ENCODE measurements at regions not wholly inside any gene's neighbourhood (a gene's known extent, or its start where the extent isn't known, plus 50 kb on each side); places are given as distances from the start of the nearest gene placed in this dataset.

DNA sequence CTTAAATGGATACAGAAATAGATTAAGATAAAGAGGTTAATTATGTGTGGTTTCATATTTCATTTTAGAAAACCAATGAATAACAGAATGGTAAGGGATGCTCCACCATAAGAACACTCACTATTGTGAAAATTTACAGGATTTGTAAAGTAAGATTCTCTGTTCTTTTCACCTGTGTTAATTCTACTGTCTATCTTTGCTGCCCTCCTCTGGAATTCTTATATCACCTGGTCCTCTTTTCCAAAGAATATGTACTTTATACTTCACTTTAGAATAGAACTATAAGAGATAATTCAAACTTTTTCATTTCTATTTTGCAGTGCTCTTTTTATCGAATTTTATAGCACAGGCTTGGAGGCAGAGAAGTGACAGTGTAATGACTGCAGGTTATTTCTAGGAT lies 213.4 kb downstream of the LURAP1L start:
- no peak for DNase-seq
- TF ChIP-seq, protein P1, sequence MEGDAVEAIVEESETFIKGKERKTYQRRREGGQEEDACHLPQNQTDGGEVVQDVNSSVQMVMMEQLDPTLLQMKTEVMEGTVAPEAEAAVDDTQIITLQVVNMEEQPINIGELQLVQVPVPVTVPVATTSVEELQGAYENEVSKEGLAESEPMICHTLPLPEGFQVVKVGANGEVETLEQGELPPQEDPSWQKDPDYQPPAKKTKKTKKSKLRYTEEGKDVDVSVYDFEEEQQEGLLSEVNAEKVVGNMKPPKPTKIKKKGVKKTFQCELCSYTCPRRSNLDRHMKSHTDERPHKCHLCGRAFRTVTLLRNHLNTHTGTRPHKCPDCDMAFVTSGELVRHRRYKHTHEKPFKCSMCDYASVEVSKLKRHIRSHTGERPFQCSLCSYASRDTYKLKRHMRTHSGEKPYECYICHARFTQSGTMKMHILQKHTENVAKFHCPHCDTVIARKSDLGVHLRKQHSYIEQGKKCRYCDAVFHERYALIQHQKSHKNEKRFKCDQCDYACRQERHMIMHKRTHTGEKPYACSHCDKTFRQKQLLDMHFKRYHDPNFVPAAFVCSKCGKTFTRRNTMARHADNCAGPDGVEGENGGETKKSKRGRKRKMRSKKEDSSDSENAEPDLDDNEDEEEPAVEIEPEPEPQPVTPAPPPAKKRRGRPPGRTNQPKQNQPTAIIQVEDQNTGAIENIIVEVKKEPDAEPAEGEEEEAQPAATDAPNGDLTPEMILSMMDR (IDR thresholded peaks at IDR 0.05), result no peak
- H3K36me3 Mint-ChIP-seq (ENCODE audit: low read depth), result no peaks in the 10 kb centered on the region
- H3K4me3 Mint-ChIP-seq, result no peak overlapping the region
- no peaks in the 10 kb centered on the region for H3K4me1 Mint-ChIP-seq (ENCODE audit: low read depth)
- peaks cover 2% of the 10 kb centered on the region; the same call in 1 of the 2 replicates for H3K27me3 Mint-ChIP-seq (ENCODE audit: insufficient read depth)
- H3K27ac Mint-ChIP-seq, result no peak overlapping the region
- no peaks in the 10 kb centered on the region for H3K9me3 Mint-ChIP-seq

DNA sequence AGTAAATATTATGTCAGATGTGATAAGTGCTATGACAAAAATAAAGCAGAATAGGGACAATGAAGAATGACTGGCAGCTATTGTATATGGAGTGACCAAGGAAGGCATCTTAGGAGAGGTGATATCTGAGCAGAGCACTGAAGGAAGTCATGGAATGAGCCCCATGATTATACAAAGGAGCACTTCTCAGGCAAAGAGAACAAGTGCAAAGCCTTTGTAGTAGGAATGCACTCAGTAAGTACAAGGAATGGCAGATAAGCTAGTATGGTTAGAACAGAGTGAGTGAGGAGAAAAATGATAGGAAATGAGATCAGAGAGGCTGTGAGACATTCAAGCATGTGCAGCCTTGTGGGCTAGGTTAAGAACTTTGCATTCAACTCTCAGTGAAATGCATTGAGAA lies 214.8 kb downstream of the LURAP1L start:
- H3K27ac Mint-ChIP-seq, result no peak overlapping the region
- TF ChIP-seq, protein P1 (IDR thresholded peaks at IDR 0.05), result no peak
- DNase-seq, result no peak
- no peak overlapping the region for H3K4me3 Mint-ChIP-seq
- no peaks in the 10 kb centered on the region for H3K36me3 Mint-ChIP-seq (ENCODE audit: low read depth)
- no peaks in the 10 kb centered on the region for H3K4me1 Mint-ChIP-seq (ENCODE audit: low read depth)
- H3K9me3 Mint-ChIP-seq, result no peaks in the 10 kb centered on the region
- peaks cover 2% of the 10 kb centered on the region; the same call in 1 of the 2 replicates for H3K27me3 Mint-ChIP-seq (ENCODE audit: insufficient read depth)

DNA sequence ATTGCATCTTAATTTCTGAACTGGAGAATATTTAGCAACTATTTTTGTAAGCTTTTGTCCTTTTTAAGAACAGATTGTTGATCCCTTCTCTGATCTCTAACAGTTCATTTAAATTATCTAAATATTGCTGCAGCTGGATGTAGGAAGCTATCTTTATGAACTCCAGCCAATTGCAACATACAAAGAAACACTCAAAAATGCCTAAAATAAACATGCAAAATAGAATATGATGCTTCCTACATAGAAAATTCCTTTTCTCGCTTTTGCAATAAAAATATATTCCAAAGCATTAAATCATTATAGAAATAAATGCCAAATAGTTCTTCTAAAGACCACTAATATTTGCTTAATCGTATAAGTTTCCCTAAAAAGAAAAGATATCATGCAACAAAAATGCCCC lies 218.6 kb downstream of the LURAP1L start:
- no peak overlapping the region for H3K27ac Mint-ChIP-seq
- H3K36me3 Mint-ChIP-seq (ENCODE audit: low read depth), result no peaks in the 10 kb centered on the region
- no peaks in the 10 kb centered on the region for H3K9me3 Mint-ChIP-seq
- H3K4me3 Mint-ChIP-seq, result no peak overlapping the region
- TF ChIP-seq, protein P1 (IDR thresholded peaks at IDR 0.05), result no peak
- no peaks in the 10 kb centered on the region for H3K4me1 Mint-ChIP-seq (ENCODE audit: low read depth)
- peaks cover 2% of the 10 kb centered on the region; the same call in 1 of the 2 replicates for H3K27me3 Mint-ChIP-seq (ENCODE audit: insufficient read depth)
- DNase-seq, result no peak

DNA sequence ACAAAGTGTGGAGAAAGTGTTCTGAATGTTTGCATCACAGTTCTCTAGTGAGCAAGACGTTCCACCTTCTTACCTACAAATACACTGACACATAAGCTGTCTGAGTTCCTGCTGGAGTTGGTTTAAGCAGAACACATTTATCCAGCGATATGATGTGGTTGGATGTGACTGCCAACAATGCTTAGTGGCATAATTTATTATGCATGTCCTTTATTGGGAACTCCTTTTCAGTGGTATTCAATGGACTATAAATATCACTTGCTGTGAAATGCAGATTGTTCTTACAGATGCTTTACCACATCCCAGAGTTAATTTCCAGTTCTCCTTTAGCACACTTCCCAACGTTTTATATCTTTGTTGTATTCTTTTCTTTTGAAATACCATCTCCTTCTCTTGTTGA lies 222.2 kb downstream of the LURAP1L start:
- no peak overlapping the region for H3K4me3 Mint-ChIP-seq
- H3K36me3 Mint-ChIP-seq (ENCODE audit: low read depth), result no peaks in the 10 kb centered on the region
- no peak overlapping the region for H3K27ac Mint-ChIP-seq
- no peak for DNase-seq
- H3K9me3 Mint-ChIP-seq, result no peaks in the 10 kb centered on the region
- H3K4me1 Mint-ChIP-seq (ENCODE audit: low read depth), result no peaks in the 10 kb centered on the region
- H3K27me3 Mint-ChIP-seq (ENCODE audit: insufficient read depth), result no peaks in the 10 kb centered on the region
- TF ChIP-seq, protein P1 (IDR thresholded peaks at IDR 0.05), result no peak

DNA sequence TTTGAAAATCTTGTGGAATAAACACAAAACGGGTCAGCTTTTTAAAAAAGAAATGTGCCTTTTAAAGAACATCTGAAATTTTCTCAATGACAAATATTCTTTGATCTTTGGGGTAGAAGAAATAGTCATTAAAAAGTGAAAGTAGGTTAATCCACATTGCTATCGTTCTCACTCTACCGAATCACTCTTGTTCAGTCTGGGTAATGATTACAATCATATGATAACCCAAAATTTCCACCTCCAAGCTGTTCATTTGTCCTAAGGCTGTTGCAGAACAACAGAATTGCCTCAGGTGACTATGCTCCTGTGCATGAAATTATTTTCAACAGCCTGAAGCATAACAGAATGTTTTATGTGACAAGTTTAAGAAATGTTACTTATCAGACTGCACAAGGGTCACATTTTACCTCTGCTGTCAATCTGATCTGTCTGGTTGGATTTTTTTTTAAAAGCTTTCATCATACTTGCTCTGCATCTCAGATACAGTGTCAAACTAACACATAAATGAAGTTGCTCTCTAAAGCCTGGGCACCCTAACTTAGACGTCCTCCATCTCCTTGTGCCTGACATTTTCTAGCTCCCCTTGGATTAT lies 227.3 kb downstream of the LURAP1L start:
- Mint-ChIP-seq H3K36me3 (ENCODE audit: low read depth) (no peaks in the 10 kb centered on the region), H3K4me1 (ENCODE audit: low read depth) (no peaks in the 10 kb centered on the region), H3K27me3 (ENCODE audit: insufficient read depth) (no peaks in the 10 kb centered on the region; the same call in none of the 2 replicates)

More for the DNA sequence above, 227.3 kb downstream of the LURAP1L start:
- Mint-ChIP-seq H3K9me3 (no peaks in the 10 kb centered on the region), H3K4me3 (no peak overlapping the region), H3K27ac (no peak overlapping the region)
- TF ChIP-seq, protein P1 (IDR thresholded peaks at IDR 0.05), result no peak
- no peak for DNase-seq

Measured in HFFc6 (cell line).